ENCODE measurements at regions not wholly inside any gene's neighbourhood (a gene's known extent, or its start where the extent isn't known, plus 50 kb on each side); places are given as distances from the start of the nearest gene placed in this dataset.

- DNase-seq (ENCODE audit: extremely low spot score in 2 of 2): no peak
- no peak overlapping the region for H3K27ac ChIP-seq
- H3K36me3 ChIP-seq: no peaks in the 10 kb centered on the region
- H3K9me3 ChIP-seq: no peaks in the 10 kb centered on the region
- H3K4me1 ChIP-seq: no peaks in the 10 kb centered on the region
- intact Hi-C loops (cut with DNase I): no loop called here
- TF ChIP-seq POLR2AphosphoS5 (IDR thresholded peaks at IDR 0.05; ENCODE audit: insufficient read depth in 1 of 2, low read depth in 1 of 2): no peak
- no peak for TF ChIP-seq CTCF (IDR thresholded peaks at IDR 0.05)
- no peaks in the 10 kb centered on the region for H3K27me3 ChIP-seq
- H3K4me3 ChIP-seq: no peak overlapping the region
These were observed 946.7 kb downstream of the TLE4 start for GRCh38 chr9:80518441-80518840.

- H3K4me1 ChIP-seq: no peaks in the 10 kb centered on the region
- no peak for DNase-seq (ENCODE audit: extremely low spot score in 2 of 2)
- intact Hi-C loops (cut with DNase I): no loop called here
- TF ChIP-seq POLR2AphosphoS5 (IDR thresholded peaks at IDR 0.05; ENCODE audit: insufficient read depth in 1 of 2, low read depth in 1 of 2) (no peak), POLR2A (IDR thresholded peaks at IDR 0.05) (no peak), CTCF (IDR thresholded peaks at IDR 0.05) (no peak)
- H3K9me3 ChIP-seq: no peaks in the 10 kb centered on the region
- no peaks in the 10 kb centered on the region for H3K36me3 ChIP-seq
- no peak overlapping the region for H3K4me3 ChIP-seq
- H3K27me3 ChIP-seq: no peaks in the 10 kb centered on the region
- no peak overlapping the region for H3K27ac ChIP-seq
These were observed 944.9 kb downstream of the TLE4 start for GRCh38 chr9:80516679-80517078.

GRCh38 chr9:80509358-80509757 is 937.6 kb downstream of the TLE4 start:
- intact Hi-C loops (cut with DNase I): no loop called here

GRCh38 chr9:80507611-80508010 is 935.8 kb downstream of the TLE4 start:
- Histone ChIP-seq H3K4me3 (no peak overlapping the region), H3K9me3 (no peaks in the 10 kb centered on the region), H3K4me1 (peaks cover 16% of the 10 kb centered on the region), H3K27ac (no peak overlapping the region), H3K27me3 (no peaks in the 10 kb centered on the region), H3K36me3 (no peaks in the 10 kb centered on the region)
- no peak for TF ChIP-seq CTCF (IDR thresholded peaks at IDR 0.05)
- TF ChIP-seq POLR2A (IDR thresholded peaks at IDR 0.05): no peak
- no peak for TF ChIP-seq POLR2AphosphoS5 (IDR thresholded peaks at IDR 0.05; ENCODE audit: insufficient read depth in 1 of 2, low read depth in 1 of 2)
- intact Hi-C loops (cut with DNase I): no loop called here
- no peak for DNase-seq (ENCODE audit: extremely low spot score in 2 of 2)

More at GRCh38 chr9:80509358-80509757, 937.6 kb downstream of the TLE4 start:
- TF ChIP-seq POLR2AphosphoS5 (IDR thresholded peaks at IDR 0.05; ENCODE audit: insufficient read depth in 1 of 2, low read depth in 1 of 2) (no peak), POLR2A (IDR thresholded peaks at IDR 0.05) (no peak), CTCF (IDR thresholded peaks at IDR 0.05) (no peak)
- no peak overlapping the region for H3K4me3 ChIP-seq
- H3K27ac ChIP-seq: no peak overlapping the region
- DNase-seq (ENCODE audit: extremely low spot score in 2 of 2): no peak
- H3K4me1 ChIP-seq: peaks cover 4% of the 10 kb centered on the region
- no peaks in the 10 kb centered on the region for H3K27me3 ChIP-seq
- H3K9me3 ChIP-seq: no peaks in the 10 kb centered on the region
- H3K36me3 ChIP-seq: no peaks in the 10 kb centered on the region

GRCh38 chr9:80504601-80505230 is 933.0 kb downstream of the TLE4 start:
- H3K4me1 ChIP-seq: peaks cover 16% of the 10 kb centered on the region
- TF ChIP-seq POLR2A (IDR thresholded peaks at IDR 0.05): no peak
- no peak for TF ChIP-seq POLR2AphosphoS5 (IDR thresholded peaks at IDR 0.05; ENCODE audit: insufficient read depth in 1 of 2, low read depth in 1 of 2)
- TF ChIP-seq CTCF (IDR thresholded peaks at IDR 0.05): no peak
- intact Hi-C loops (cut with DNase I): no loop called here
- no peaks in the 10 kb centered on the region for H3K27me3 ChIP-seq
- no peak overlapping the region for H3K4me3 ChIP-seq
- no peaks in the 10 kb centered on the region for H3K9me3 ChIP-seq
- no peak overlapping the region for H3K27ac ChIP-seq
- DNase-seq (ENCODE audit: extremely low spot score in 2 of 2): no peak
- no peaks in the 10 kb centered on the region for H3K36me3 ChIP-seq

Measured in vagina (tissue), 2 donors.